GM12892 (cell line): ENCODE measurements at regions not wholly inside any gene's neighbourhood (a gene's known extent, or its start where the extent isn't known, plus 50 kb on each side); places are given as distances from the start of the nearest gene placed in this dataset.

Experiments
- DNase-seq: peaks from one replicate; pipeline ENCODE4 v3.0.0; 2011; ENCODE audit not compliant: insufficient read length
- FAIRE-seq: peaks from 2 replicates; lab custom pipeline; 2011; peaks lifted over from hg19 to GRCh38; lab: Jason Lieb, UNC
- POLR2A ChIP-seq: IDR thresholded peaks from 2 replicates; pipeline ENCODE4 v1.6.1; 2011; ENCODE audit warnings: low read depth, low read length, control low read depth
- POLR2AphosphoS5 ChIP-seq: IDR thresholded peaks from 2 replicates; pipeline ENCODE4 v1.6.1; 2011; ENCODE audit warnings: low read depth, low read length, control low read depth
- TAF1 ChIP-seq: IDR thresholded peaks from 2 replicates; pipeline ENCODE4 v1.6.1; 2011; ENCODE audit warnings: low read depth, mild to moderate bottlenecking, control low read depth, low read length, borderline replicate concordance

GRCh38 chr9:14515571-14516198, 177.5 kb downstream of the ZDHHC21 start:
- TF ChIP-seq POLR2A (no peak), POLR2AphosphoS5 (no peak), TAF1 (no peak)
- FAIRE-seq (no peak), DNase-seq (no peak)

DNA sequence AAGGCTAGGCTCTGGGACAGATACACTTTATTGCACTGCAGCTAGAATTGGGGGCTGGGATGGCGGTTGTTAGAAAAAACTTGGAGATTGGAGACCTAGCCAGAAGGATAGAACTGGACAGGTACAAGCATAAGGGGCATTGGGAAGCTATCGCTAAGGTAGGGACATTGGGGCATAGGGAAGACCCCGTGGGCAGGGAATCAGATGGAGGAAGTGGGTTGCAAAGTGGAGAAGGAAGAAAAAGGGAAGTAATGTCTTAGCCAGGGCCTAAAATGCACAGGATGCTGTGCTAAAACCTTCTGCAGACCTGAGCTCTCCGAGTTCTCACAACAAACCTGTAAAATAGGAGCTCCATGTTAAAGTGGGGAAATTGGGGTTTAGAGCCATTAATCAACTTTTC, 178.2 kb downstream of the ZDHHC21 start:
- FAIRE-seq = no peak
- DNase-seq = no peak
- TF ChIP-seq TAF1 (no peak), POLR2A (no peak), POLR2AphosphoS5 (no peak)

DNA sequence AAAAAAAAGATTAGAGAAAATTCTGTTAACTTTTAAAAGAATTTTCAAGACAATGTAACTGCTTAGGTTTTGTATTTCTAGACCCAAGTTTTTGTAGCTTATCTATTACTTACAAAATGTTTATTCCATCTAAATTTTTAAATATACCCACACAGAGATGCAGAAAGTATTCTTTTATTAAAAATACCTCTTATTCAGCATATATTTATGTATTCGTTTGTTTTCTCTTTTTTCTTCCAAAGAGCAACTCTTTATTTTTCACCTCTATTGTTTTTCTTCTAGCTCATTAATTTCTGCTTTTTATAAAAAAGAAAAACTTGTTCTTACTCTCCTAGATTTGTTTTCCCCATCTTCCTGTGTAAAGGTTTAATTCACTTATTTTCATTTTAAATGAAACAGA, 180.3 kb downstream of the ZDHHC21 start:
- FAIRE-seq (no peak), DNase-seq (no peak)
- TF ChIP-seq POLR2A (no peak), TAF1 (no peak)

GRCh38 chr9:14511452-14511851, 181.8 kb downstream of the ZDHHC21 start:
- TF ChIP-seq TAF1 (no peak), POLR2AphosphoS5 (no peak), POLR2A (no peak)
- FAIRE-seq = no peak
- DNase-seq = no peak

DNA sequence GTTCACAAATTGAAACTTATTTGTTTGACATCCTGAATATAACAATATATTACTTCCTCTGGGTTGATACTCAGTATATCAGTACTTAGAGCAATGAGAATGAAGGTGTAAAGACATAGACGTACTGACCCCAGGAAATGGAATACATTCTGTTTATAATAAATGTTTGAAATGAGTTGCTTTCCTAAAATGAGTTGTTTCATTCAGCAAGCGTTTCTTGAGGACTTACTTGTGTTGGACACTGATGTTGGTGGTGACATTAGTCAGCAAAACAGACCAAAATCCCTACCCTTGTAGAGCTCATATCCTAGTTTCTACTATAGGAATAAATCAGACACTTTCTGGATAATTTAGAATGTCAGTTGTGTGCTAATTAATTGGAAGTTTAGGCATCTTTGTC, 184.3 kb downstream of the ZDHHC21 start:
- TF ChIP-seq POLR2AphosphoS5 (no peak), TAF1 (no peak), POLR2A (no peak)
- FAIRE-seq (no peak), DNase-seq (no peak)

GRCh38 chr9:14501366-14501765, 187.4 kb upstream of the NFIB start:
- TF ChIP-seq POLR2A = no peak
- no peak for TF ChIP-seq POLR2AphosphoS5
- TF ChIP-seq TAF1 = no peak
- DNase-seq (no peak), FAIRE-seq (no peak)

DNA sequence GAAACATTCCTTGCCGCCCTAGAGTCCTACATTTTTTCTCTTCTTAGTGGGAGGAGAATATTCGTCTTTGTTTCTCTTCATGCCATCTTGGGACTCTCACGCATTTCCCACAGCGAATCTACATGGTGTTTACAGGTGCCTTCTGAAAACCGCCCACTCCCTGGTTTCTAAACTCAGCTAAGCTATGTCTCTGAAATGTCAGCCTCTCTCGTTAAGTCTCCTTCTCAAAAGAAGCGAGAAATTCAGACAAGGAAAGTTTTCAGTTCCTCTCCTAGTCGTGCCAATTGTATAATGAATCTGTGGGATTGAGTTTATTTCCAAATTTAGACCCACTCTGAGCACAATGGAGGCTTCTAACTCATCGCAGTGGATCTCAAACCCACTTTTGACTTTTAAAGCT, 186.8 kb upstream of the NFIB start:
- FAIRE-seq (no peak), DNase-seq (no peak)

GRCh38 chr9:14499976-14500375, 186.0 kb upstream of the NFIB start:
- no peak for DNase-seq
- TF ChIP-seq POLR2AphosphoS5 (no peak), TAF1 (no peak), POLR2A (no peak)

More for the DNA sequence above, 186.8 kb upstream of the NFIB start:
- TF ChIP-seq TAF1 (no peak), POLR2A (no peak), POLR2AphosphoS5 (no peak)

GRCh38 chr9:14498824-14499223, 184.9 kb upstream of the NFIB start:
- DNase-seq (no peak), FAIRE-seq (no peak)
- TF ChIP-seq POLR2AphosphoS5 (no peak), TAF1 (no peak), POLR2A (no peak)

More at GRCh38 chr9:14499976-14500375, 186.0 kb upstream of the NFIB start:
- no peak for FAIRE-seq

- TF ChIP-seq POLR2AphosphoS5 (no peak), POLR2A (no peak), TAF1 (no peak)
- DNase-seq (no peak), FAIRE-seq (no peak)
These were observed 183.5 kb upstream of the NFIB start for GRCh38 chr9:14497476-14497875.

GRCh38 chr9:14488421-14489190, 174.7 kb upstream of the NFIB start:
- DNase-seq (no peak), FAIRE-seq (no peak)

DNA sequence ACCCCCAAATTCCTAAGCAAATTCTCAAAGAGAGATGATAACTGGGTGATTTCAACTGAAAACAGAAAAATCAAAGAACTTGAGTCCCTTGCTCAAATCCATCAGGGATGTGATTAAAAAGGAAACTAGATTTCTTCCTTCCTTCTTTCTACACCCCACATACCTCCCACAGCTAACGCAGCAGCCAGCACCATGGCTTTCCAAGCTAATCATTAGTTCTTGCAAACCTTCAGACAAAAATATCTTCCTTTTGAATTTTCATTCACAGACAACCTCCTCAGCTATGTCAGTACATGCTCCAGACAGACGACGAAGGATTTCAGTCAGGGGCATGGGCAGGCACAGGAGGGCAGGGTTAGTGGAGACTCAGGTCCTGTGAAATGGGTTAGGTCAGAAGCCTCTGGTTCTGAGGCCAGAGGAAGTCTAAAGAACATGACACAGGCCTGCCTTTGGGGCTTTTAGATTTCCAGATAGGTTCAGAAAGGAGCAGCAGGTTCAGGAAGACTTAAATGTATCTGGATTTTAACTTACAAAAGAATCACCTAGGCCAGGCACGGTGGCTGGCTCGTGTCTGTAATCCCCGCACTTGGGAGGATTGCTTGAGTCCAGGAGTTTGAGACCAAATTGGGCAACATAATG, 173.7 kb upstream of the NFIB start:
- TF ChIP-seq POLR2A (no peak), TAF1 (no peak), POLR2AphosphoS5 (no peak)
- DNase-seq (no peak), FAIRE-seq (no peak)

More at GRCh38 chr9:14488421-14489190, 174.7 kb upstream of the NFIB start:
- TF ChIP-seq POLR2AphosphoS5 (no peak), TAF1 (no peak), POLR2A (no peak)

GRCh38 chr9:14485366-14485765, 171.4 kb upstream of the NFIB start:
- DNase-seq (no peak), FAIRE-seq (no peak)
- no peak for TF ChIP-seq POLR2AphosphoS5
- no peak for TF ChIP-seq POLR2A
- TF ChIP-seq TAF1 = no peak
